Caco-2 (cell line): ENCODE measurements at regions not wholly inside any gene's neighbourhood (a gene's known extent, or its start where the extent isn't known, plus 50 kb on each side); places are given as distances from the start of the nearest gene placed in this dataset.

ENCODE experiments used
- BruUV-seq: library from RNA; stranded (reverse); fragments of 400-500 nt; replicated peaks from 2 replicates; lab custom pipeline; 2021; lab: Mats Ljungman, UMichigan
- CTCF ChIA-PET: fragments of 300-600 bp; sonication (Branson Sonifier 250); formaldehyde crosslinking; loops from one replicate; lab custom pipeline; 2022; ENCODE audit warnings: antibody characterized with exemption; lab: Charles Lee
- POLR2A ChIA-PET: fragments of 300-600 bp; sonication (Branson Sonifier 250); formaldehyde crosslinking; loops from one replicate; lab custom pipeline; 2022; ENCODE audit warnings: antibody characterized with exemption; lab: Charles Lee
- DNase-seq, 2 experiments: peaks; one replicate each; pipeline versions ENCODE4 v3.0.0 to v3.0.0-alpha.2; 2020 to 2022
- H3K27me3 ChIP-seq: replicated peaks from 2 replicates; pipeline ENCODE4 v1.6.0; 2011; ENCODE audit warnings: low read length; ENCODE audit not compliant: control insufficient read depth, insufficient read depth
- H3K36me3 ChIP-seq: 2 replicates; pipeline ENCODE4 v1.5.1; 2011; ENCODE audit warnings: low read length; ENCODE audit not compliant: control insufficient read depth, insufficient read depth
- H3K4me1 ChIP-seq: fragments of 250-450 bp; sonication (Bioruptor Pico); 2 replicates; pipeline ENCODE4 v1.5.1; 2020; ENCODE audit warnings: mild to moderate bottlenecking
- H3K4me3 ChIP-seq: 2 replicates; pipeline ENCODE4 v1.5.1; 2011; ENCODE audit warnings: low read depth, mild to moderate bottlenecking, control low read depth, low read length
- H3K9me3 ChIP-seq: fragments of 250-450 bp; sonication (Bioruptor Pico); 2 replicates; pipeline ENCODE4 v1.5.1; 2020; ENCODE audit warnings: mild to moderate bottlenecking, moderate library complexity
- H3K27ac Mint-ChIP-seq: one replicate; pipeline ENCODE4 v1.8.0; 2022; ENCODE audit warnings: mixed read lengths; ENCODE audit not compliant: unreplicated experiment
- H3K27me3 Mint-ChIP-seq: one replicate; pipeline ENCODE4 v1.8.0; 2022; ENCODE audit warnings: mixed read lengths; ENCODE audit not compliant: insufficient read depth, unreplicated experiment
- H3K36me3 Mint-ChIP-seq: one replicate; pipeline ENCODE4 v1.8.0; 2022; ENCODE audit warnings: mild to moderate bottlenecking, mixed read lengths; ENCODE audit not compliant: insufficient read depth, unreplicated experiment
- H3K4me1 Mint-ChIP-seq: one replicate; pipeline ENCODE4 v1.8.0; 2022; ENCODE audit warnings: low read depth, mixed read lengths; ENCODE audit not compliant: unreplicated experiment
- H3K4me3 Mint-ChIP-seq: one replicate; pipeline ENCODE4 v1.8.0; 2022; ENCODE audit warnings: mild to moderate bottlenecking, moderate library complexity, mixed read lengths; ENCODE audit not compliant: unreplicated experiment
- H3K9me3 Mint-ChIP-seq: one replicate; pipeline ENCODE4 v1.8.0; 2022; ENCODE audit warnings: mixed read lengths; ENCODE audit not compliant: unreplicated experiment
- CTCF ChIP-seq, 2 experiments: fragments of 200-600 bp in 1 of 2; IDR thresholded peaks; 1 replicate in 1 of 2; 2 replicates in 1 of 2; pipeline versions ENCODE4 v1.5.1 to v1.8.0; 2011 to 2022; ENCODE audit warnings: antibody characterized with exemption in 1 of 2, control low read depth in 1 of 2, inconsistent platforms in 1 of 2, low read depth in 1 of 2, low read length in 1 of 2, mild to moderate bottlenecking in 1 of 2, moderate library complexity in 1 of 2; ENCODE audit not compliant: insufficient read depth in 1 of 2, severe bottlenecking in 1 of 2, unreplicated experiment in 1 of 2
- intact Hi-C: fragments of 100-400 bp; cut with micrococcal nuclease; formaldehyde crosslinking; loops from one replicate; pipeline ENCODE4 v1.10.0; 2022; ENCODE audit not compliant: unreplicated experiment

GRCh38 chr5:163659568-163659902, 154.1 kb downstream of the MAT2B start:
- no peak overlapping the region for H3K4me3 Mint-ChIP-seq
- no peaks in the 10 kb centered on the region for H3K27me3 Mint-ChIP-seq
- H3K36me3 Mint-ChIP-seq = no peaks in the 10 kb centered on the region
- Histone ChIP-seq H3K4me1 (peaks cover 7% of the 10 kb centered on the region; the same call in 1 of the 2 replicates), H3K27me3 (no peaks in the 10 kb centered on the region), H3K4me3 (no peak overlapping the region), H3K9me3 (no peaks in the 10 kb centered on the region), H3K36me3 (no peaks in the 10 kb centered on the region)
- no TSS peak for BruUV-seq
- H3K27ac Mint-ChIP-seq = no peak overlapping the region
- peaks cover 11% of the 10 kb centered on the region for H3K4me1 Mint-ChIP-seq
- no peak for DNase-seq
- POLR2A ChIA-PET = no interaction called here
- intact Hi-C loops = no loop called here
- no peaks in the 10 kb centered on the region for H3K9me3 Mint-ChIP-seq
- no peak for TF ChIP-seq CTCF (IDR thresholded peaks at IDR 0.05; ENCODE audit: insufficient read depth in 1 of 2, low read depth in 1 of 2, low read length in 1 of 2, severe bottlenecking in 1 of 2, unreplicated experiment in 1 of 2)
- CTCF ChIA-PET = no interaction called here

- no peak overlapping the region for H3K4me3 ChIP-seq
- peaks cover 7% of the 10 kb centered on the region; the same call in 1 of the 2 replicates for H3K4me1 ChIP-seq
- CTCF ChIA-PET = no interaction called here
- no peaks in the 10 kb centered on the region for H3K9me3 ChIP-seq
- no peak overlapping the region for H3K4me3 Mint-ChIP-seq
- no peaks in the 10 kb centered on the region for H3K9me3 Mint-ChIP-seq
- H3K27me3 Mint-ChIP-seq = no peaks in the 10 kb centered on the region
- H3K36me3 ChIP-seq = no peaks in the 10 kb centered on the region
- TF ChIP-seq CTCF (IDR thresholded peaks at IDR 0.05; ENCODE audit: insufficient read depth in 1 of 2, low read depth in 1 of 2, low read length in 1 of 2, severe bottlenecking in 1 of 2, unreplicated experiment in 1 of 2) = no peak
- peaks cover 11% of the 10 kb centered on the region for H3K4me1 Mint-ChIP-seq
- no peak for DNase-seq
- POLR2A ChIA-PET = no interaction called here
- BruUV-seq = no TSS peak
- intact Hi-C loops = no loop called here
- H3K27me3 ChIP-seq = no peaks in the 10 kb centered on the region
- no peaks in the 10 kb centered on the region for H3K36me3 Mint-ChIP-seq
- no peak overlapping the region for H3K27ac Mint-ChIP-seq
Observed at GRCh38 chr5:163660486-163660885, 155.1 kb downstream of the MAT2B start.

GRCh38 chr5:163661360-163661759, 155.9 kb downstream of the MAT2B start:
- Histone ChIP-seq H3K27me3 (no peaks in the 10 kb centered on the region), H3K4me3 (no peak overlapping the region), H3K4me1 (peaks cover 7% of the 10 kb centered on the region; the same call in 1 of the 2 replicates), H3K9me3 (no peaks in the 10 kb centered on the region), H3K36me3 (no peaks in the 10 kb centered on the region)
- H3K9me3 Mint-ChIP-seq = no peaks in the 10 kb centered on the region
- BruUV-seq = no TSS peak
- TF ChIP-seq CTCF (IDR thresholded peaks at IDR 0.05; ENCODE audit: insufficient read depth in 1 of 2, low read depth in 1 of 2, low read length in 1 of 2, severe bottlenecking in 1 of 2, unreplicated experiment in 1 of 2) = no peak
- intact Hi-C loops = no loop called here
- ChIA-PET CTCF (no interaction called here), POLR2A (no interaction called here)
- no peaks in the 10 kb centered on the region for H3K27me3 Mint-ChIP-seq
- peak in 1 of 2 experiments; percentile 4 for DNase-seq
- peaks cover 7% of the 10 kb centered on the region for H3K4me1 Mint-ChIP-seq
- no peaks in the 10 kb centered on the region for H3K36me3 Mint-ChIP-seq
- no peak overlapping the region for H3K27ac Mint-ChIP-seq
- H3K4me3 Mint-ChIP-seq = no peak overlapping the region
